ENCODE measurements at regions not wholly inside any gene's neighbourhood (a gene's known extent, or its start where the extent isn't known, plus 50 kb on each side); places are given as distances from the start of the nearest gene placed in this dataset.

DNA sequence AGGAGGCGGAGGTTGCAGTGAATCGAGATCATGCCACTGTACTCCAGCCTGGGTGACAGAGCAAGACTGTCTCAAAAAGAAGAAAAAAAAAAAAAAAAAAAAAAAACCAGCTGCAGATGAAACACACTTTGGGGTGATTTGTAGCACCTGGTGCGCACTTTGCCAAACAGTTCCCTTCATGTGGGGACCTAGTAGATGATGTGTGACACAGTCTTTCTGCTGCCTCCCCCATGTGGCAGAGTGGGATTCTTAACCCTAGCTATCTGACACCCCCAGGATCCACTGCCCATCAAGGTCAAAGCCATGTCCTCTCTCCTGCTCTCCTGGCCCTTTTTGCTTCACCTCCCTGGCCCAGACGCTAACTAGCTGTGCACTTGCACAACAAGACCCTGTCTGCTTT, 52.1 kb upstream of the PDZD8 start:
- Histone ChIP-seq H3K36me3 (no peaks in the 10 kb centered on the region), H3K4me1 (no peaks in the 10 kb centered on the region), H3K27ac (no peak overlapping the region), H3K27me3 (peaks cover 0 to 5% of the 10 kb centered on the region in 2 donors), H3K4me3 (no peak overlapping the region), H3K9me3 (no peaks in the 10 kb centered on the region)
- no peak for TF ChIP-seq POLR2AphosphoS5 (IDR thresholded peaks at IDR 0.05)
- TF ChIP-seq POLR2A (IDR thresholded peaks at IDR 0.05), result no peak
- TF ChIP-seq, protein P1, sequence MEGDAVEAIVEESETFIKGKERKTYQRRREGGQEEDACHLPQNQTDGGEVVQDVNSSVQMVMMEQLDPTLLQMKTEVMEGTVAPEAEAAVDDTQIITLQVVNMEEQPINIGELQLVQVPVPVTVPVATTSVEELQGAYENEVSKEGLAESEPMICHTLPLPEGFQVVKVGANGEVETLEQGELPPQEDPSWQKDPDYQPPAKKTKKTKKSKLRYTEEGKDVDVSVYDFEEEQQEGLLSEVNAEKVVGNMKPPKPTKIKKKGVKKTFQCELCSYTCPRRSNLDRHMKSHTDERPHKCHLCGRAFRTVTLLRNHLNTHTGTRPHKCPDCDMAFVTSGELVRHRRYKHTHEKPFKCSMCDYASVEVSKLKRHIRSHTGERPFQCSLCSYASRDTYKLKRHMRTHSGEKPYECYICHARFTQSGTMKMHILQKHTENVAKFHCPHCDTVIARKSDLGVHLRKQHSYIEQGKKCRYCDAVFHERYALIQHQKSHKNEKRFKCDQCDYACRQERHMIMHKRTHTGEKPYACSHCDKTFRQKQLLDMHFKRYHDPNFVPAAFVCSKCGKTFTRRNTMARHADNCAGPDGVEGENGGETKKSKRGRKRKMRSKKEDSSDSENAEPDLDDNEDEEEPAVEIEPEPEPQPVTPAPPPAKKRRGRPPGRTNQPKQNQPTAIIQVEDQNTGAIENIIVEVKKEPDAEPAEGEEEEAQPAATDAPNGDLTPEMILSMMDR (IDR thresholded peaks at IDR 0.05), result no peak
- DNase-seq (ENCODE audit: low spot score in 2 of 2), result no peak
- intact Hi-C loops (cut with DNase I; ENCODE audit: low total_unique reads), result no loop called here

DNA sequence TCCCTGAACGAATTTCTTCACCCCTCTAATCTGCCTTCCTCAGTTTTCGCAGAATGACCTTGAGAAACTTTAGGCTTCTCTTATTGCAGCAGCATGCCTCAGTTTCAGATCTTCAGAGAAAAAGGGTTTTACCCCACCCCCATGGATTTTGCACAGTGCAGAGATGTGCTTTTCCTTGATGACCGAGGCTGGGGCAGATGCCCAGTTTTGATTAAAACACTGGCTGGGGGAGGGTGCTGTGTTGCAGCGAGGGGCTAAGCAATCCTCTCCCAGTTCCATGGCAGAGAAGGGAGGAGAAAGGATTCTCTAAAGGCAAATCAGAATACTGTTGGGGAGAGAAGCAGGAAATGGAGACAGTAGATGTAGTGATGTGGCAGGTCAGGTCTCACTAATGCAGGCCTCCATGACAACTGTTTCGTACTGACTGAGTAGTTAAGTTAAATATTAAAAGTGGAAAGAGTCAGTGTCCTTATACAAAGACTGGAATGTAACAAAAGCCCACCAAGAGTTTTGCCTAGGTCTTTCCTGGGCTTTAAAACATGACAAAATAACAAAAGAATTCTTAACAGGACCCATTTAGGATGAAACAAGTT, 50.8 kb upstream of the PDZD8 start:
- no peaks in the 10 kb centered on the region for H3K4me1 ChIP-seq
- no peak for DNase-seq (ENCODE audit: low spot score in 2 of 2)

DNA sequence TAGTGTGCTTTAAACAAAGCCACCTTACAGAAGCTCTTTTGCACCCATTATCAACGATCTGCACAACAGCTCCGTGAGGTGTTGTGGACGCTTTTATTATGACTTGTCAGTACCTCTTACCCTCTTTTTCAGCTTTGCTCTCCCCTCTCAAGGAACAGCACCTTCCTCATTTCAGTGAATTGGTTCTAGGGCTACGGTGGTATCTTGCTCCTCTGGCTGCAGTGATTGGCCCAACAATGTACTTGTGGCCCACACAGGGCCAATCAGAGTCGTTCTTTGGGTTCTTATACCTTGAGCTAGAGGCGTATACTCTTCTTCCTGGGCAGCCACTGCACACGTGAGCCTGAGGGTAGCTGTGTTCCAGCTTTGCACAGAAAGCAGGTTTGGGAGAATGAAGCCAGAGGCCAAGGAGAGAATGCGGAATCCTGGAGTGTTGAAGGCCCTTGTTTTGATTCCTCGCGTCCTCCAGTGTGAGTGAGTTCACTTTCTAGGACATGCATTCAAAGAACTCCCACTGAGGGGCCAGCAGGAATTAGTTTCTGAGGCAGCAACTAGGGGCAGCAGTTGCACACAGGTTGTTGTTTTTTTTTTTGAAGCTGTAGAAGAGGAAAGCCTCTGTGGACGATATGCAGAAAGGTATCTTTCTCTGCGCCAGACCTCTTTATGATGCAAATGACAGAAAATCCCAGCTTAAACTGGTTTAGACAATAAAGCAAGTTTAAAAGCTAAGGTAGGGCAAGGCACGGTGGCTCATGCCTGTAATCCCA, 49.8 kb upstream of the PDZD8 start:
- no peak for DNase-seq (ENCODE audit: low spot score in 2 of 2)
- Histone ChIP-seq H3K27me3 (no peaks in the 10 kb centered on the region), H3K27ac (no peak overlapping the region), H3K4me1 (no peaks in the 10 kb centered on the region), H3K9me3 (peaks cover 0 to 17% of the 10 kb centered on the region in 2 donors), H3K4me3 (no peak overlapping the region), H3K36me3 (no peaks in the 10 kb centered on the region)
- TF ChIP-seq, protein P1 (IDR thresholded peaks at IDR 0.05), result no peak
- no peak for TF ChIP-seq POLR2A (IDR thresholded peaks at IDR 0.05)
- no peak for TF ChIP-seq POLR2AphosphoS5 (IDR thresholded peaks at IDR 0.05)
- intact Hi-C loops (cut with DNase I; ENCODE audit: low total_unique reads), result no loop called here

More for the DNA sequence above, 50.8 kb upstream of the PDZD8 start:
- Histone ChIP-seq H3K27ac (no peak overlapping the region), H3K9me3 (peaks cover 0 to 7% of the 10 kb centered on the region in 2 donors), H3K36me3 (no peaks in the 10 kb centered on the region), H3K4me3 (no peak overlapping the region), H3K27me3 (no peaks in the 10 kb centered on the region)
- intact Hi-C loops (cut with DNase I; ENCODE audit: low total_unique reads), result no loop called here
- TF ChIP-seq POLR2AphosphoS5 (IDR thresholded peaks at IDR 0.05) (no peak), POLR2A (IDR thresholded peaks at IDR 0.05) (no peak)
- TF ChIP-seq, protein P1 (IDR thresholded peaks at IDR 0.05), result no peak
